ENCODE measurements at regions not wholly inside any gene's neighbourhood (a gene's known extent, or its start where the extent isn't known, plus 50 kb on each side); places are given as distances from the start of the nearest gene placed in this dataset.

DNA sequence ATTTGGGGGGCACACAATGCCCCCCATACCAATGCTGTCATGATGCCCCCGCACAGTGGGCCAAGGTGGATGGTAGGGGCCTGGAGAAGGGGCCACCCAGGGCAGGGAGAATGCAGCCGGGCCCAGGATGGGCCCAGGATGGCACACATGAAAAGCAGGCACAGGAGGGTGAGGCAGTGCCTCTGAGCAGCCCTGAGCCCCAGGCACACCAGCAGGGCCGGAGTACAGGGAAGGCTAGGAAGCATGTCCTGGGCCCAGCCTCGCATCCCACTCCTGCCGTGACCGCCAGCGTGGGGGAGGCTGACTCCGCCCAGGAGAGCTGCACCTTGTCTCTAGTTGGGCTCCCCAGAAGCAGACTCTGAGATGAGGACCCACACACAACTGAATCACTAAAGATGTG lies 59.3 kb upstream of the TMEM72 start:
- Histone ChIP-seq H3K4me1 (ENCODE audit: control insufficient read depth, insufficient read depth, low read depth, low read length) (peaks cover 10% of the 10 kb centered on the region), H4K91ac (ENCODE audit: low read length) (no peak overlapping the region), H3K36me3 (ENCODE audit: control insufficient read depth in 1 of 2, insufficient read depth in 2 of 2, low read depth in 1 of 2, low read length in 2 of 2) (no peaks in the 10 kb centered on the region), H3K79me1 (replicated peaks; ENCODE audit: low read length, poor library complexity, severe bottlenecking) (no peaks in the 10 kb centered on the region), H3K27me3 (ENCODE audit: control insufficient read depth in 1 of 2, insufficient read depth in 1 of 2, low read length in 2 of 2) (no peaks in the 10 kb centered on the region), H3K9ac (ENCODE audit: low read length) (no peak overlapping the region), H4K8ac (ENCODE audit: low read length) (no peak overlapping the region), H2BK120ac (ENCODE audit: low read depth, low read length) (no peak overlapping the region), H2BK12ac (ENCODE audit: low read length in 2 of 2) (no peak overlapping the region), H3K4ac (ENCODE audit: low read depth in 1 of 2, low read length in 2 of 2) (no peak overlapping the region), H3K27ac (ENCODE audit: low read length, poor library complexity, severe bottlenecking) (no peak overlapping the region), H3K4me2 (ENCODE audit: low read length, poor library complexity, severe bottlenecking) (no peak overlapping the region), H3K14ac (ENCODE audit: low read length in 2 of 2) (no peak overlapping the region), H2BK5ac (ENCODE audit: low read depth, low read length, poor library complexity, severe bottlenecking) (no peak overlapping the region), H3K23ac (ENCODE audit: low read length in 2 of 2) (no peak overlapping the region), H3K18ac (ENCODE audit: low read depth in 1 of 2, low read length in 2 of 2) (no peak overlapping the region), H2AK5ac (ENCODE audit: low read length, severe bottlenecking) (no peak overlapping the region), H3K4me3 (ENCODE audit: insufficient read depth in 1 of 2, low read depth in 1 of 2, low read length in 2 of 2) (no peak overlapping the region), H2AFZ (ENCODE audit: low read depth, low read length) (no peak overlapping the region), H3K9me3 (ENCODE audit: control insufficient read depth, low read length) (peaks cover 15% of the 10 kb centered on the region), H2BK15ac (ENCODE audit: low read depth, poor library complexity, severe bottlenecking) (no peak overlapping the region)
- WGBS, result 92% methylated on average over 7 of the region's 8 CpGs
- no peak for DNase-seq

- WGBS, result 78% methylated on average over 1 of the region's 1 CpG
- Histone ChIP-seq H2BK120ac (ENCODE audit: low read depth, low read length) (no peak overlapping the region), H3K23ac (ENCODE audit: low read length in 2 of 2) (no peak overlapping the region), H3K4me3 (ENCODE audit: insufficient read depth in 1 of 2, low read depth in 1 of 2, low read length in 2 of 2) (no peak overlapping the region), H3K9ac (ENCODE audit: low read length) (no peak overlapping the region), H2BK5ac (ENCODE audit: low read depth, low read length, poor library complexity, severe bottlenecking) (no peak overlapping the region), H3K79me1 (replicated peaks; ENCODE audit: low read length, poor library complexity, severe bottlenecking) (no peaks in the 10 kb centered on the region), H4K91ac (ENCODE audit: low read length) (no peak overlapping the region), H3K27me3 (ENCODE audit: control insufficient read depth in 1 of 2, insufficient read depth in 1 of 2, low read length in 2 of 2) (no peaks in the 10 kb centered on the region), H3K4me2 (ENCODE audit: low read length, poor library complexity, severe bottlenecking) (no peak overlapping the region), H4K8ac (ENCODE audit: low read length) (no peak overlapping the region), H3K4ac (ENCODE audit: low read depth in 1 of 2, low read length in 2 of 2) (no peak overlapping the region), H3K36me3 (ENCODE audit: control insufficient read depth in 1 of 2, insufficient read depth in 2 of 2, low read depth in 1 of 2, low read length in 2 of 2) (no peaks in the 10 kb centered on the region), H3K18ac (ENCODE audit: low read depth in 1 of 2, low read length in 2 of 2) (no peak overlapping the region), H3K4me1 (ENCODE audit: control insufficient read depth, insufficient read depth, low read depth, low read length) (peaks cover 16% of the 10 kb centered on the region), H2AFZ (ENCODE audit: low read depth, low read length) (no peak overlapping the region), H3K14ac (ENCODE audit: low read length in 2 of 2) (no peak overlapping the region), H2BK15ac (ENCODE audit: low read depth, poor library complexity, severe bottlenecking) (no peak overlapping the region), H2BK12ac (ENCODE audit: low read length in 2 of 2) (no peak overlapping the region), H3K9me3 (ENCODE audit: control insufficient read depth, low read length) (peaks cover 12% of the 10 kb centered on the region), H2AK5ac (ENCODE audit: low read length, severe bottlenecking) (peak overlapping the region; percentile 38), H3K27ac (ENCODE audit: low read length, poor library complexity, severe bottlenecking) (no peak overlapping the region)
- no peak for DNase-seq
Measured at GRCh38 chr10:44853148-44853734, 57.9 kb upstream of the TMEM72 start.

DNA sequence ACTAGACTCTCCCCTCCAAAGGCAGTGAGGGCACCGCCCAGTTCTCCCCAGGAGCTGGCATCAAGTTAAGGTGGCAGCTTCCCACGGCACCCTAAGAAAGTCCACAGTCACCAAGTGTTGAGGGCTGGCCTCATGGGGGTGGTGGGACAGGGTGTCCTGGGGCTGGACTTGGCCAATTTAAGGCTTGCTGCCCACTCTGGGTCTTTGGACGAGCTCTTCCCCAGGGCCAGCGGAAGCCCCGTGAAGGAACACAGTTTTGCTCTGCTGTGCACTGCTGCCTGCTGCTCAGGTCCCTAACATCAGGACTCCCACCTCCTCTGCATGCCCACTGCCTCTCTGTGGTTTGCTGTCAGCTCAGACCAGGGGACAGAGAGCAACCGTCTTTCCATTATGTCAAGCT lies 57.3 kb upstream of the TMEM72 start:
- WGBS, result 93% methylated on average over 5 of the region's 6 CpGs
- Histone ChIP-seq H3K27ac (ENCODE audit: low read length, poor library complexity, severe bottlenecking) (no peak overlapping the region), H3K79me1 (replicated peaks; ENCODE audit: low read length, poor library complexity, severe bottlenecking) (no peaks in the 10 kb centered on the region), H3K4ac (ENCODE audit: low read depth in 1 of 2, low read length in 2 of 2) (no peak overlapping the region), H2AFZ (ENCODE audit: low read depth, low read length) (no peak overlapping the region), H2AK5ac (ENCODE audit: low read length, severe bottlenecking) (peak overlapping the region; percentile 38), H3K23ac (ENCODE audit: low read length in 2 of 2) (no peak overlapping the region), H3K4me2 (ENCODE audit: low read length, poor library complexity, severe bottlenecking) (no peak overlapping the region), H2BK120ac (ENCODE audit: low read depth, low read length) (no peak overlapping the region), H3K27me3 (ENCODE audit: control insufficient read depth in 1 of 2, insufficient read depth in 1 of 2, low read length in 2 of 2) (no peaks in the 10 kb centered on the region), H4K91ac (ENCODE audit: low read length) (no peak overlapping the region), H3K18ac (ENCODE audit: low read depth in 1 of 2, low read length in 2 of 2) (no peak overlapping the region), H3K4me3 (ENCODE audit: insufficient read depth in 1 of 2, low read depth in 1 of 2, low read length in 2 of 2) (no peak overlapping the region), H3K4me1 (ENCODE audit: control insufficient read depth, insufficient read depth, low read depth, low read length) (peaks cover 19% of the 10 kb centered on the region), H3K9me3 (ENCODE audit: control insufficient read depth, low read length) (peaks cover 6% of the 10 kb centered on the region), H3K14ac (ENCODE audit: low read length in 2 of 2) (no peak overlapping the region), H2BK5ac (ENCODE audit: low read depth, low read length, poor library complexity, severe bottlenecking) (no peak overlapping the region), H2BK12ac (ENCODE audit: low read length in 2 of 2) (no peak overlapping the region), H3K36me3 (ENCODE audit: control insufficient read depth in 1 of 2, insufficient read depth in 2 of 2, low read depth in 1 of 2, low read length in 2 of 2) (no peaks in the 10 kb centered on the region), H3K9ac (ENCODE audit: low read length) (no peak overlapping the region), H4K8ac (ENCODE audit: low read length) (no peak overlapping the region), H2BK15ac (ENCODE audit: low read depth, poor library complexity, severe bottlenecking) (no peak overlapping the region)
- no peak for DNase-seq

DNA sequence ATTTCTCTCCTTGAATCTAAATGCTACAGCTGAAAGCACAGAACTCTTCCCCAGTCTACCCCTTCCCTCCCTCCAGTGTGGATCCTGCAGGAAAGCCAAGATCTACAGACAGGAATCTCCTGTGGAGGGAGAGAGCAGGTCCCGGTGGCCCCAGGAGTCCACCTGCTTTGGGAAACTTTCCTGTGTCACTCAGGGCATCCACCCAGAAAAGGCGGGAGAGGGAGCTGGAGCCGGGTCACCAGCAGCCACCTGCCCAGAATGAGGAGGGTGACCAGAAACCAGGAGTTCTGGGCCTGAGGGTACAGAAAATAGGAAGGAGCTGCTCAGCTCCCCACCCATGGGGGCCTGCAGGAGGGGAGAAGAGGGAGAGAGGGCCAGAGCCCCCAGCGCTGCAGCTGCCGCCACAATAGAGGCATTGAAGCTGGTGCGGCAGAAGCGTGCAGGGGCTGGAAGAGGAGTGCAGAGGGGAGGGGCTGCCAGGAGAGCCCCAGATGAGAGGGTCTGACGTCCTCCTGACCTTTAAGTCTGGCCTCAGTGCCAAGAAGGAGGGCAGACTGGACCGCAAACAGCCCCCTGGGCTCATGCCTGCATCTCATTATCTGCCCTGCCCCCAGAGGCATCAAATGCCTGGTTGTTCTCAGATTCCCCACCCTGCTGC lies 56.3 kb upstream of the TMEM72 start:
- H3K27me3 ChIP-seq (ENCODE audit: control insufficient read depth in 1 of 2, insufficient read depth in 1 of 2, low read length in 2 of 2), result no peaks in the 10 kb centered on the region
- peaks cover 19% of the 10 kb centered on the region for H3K4me1 ChIP-seq (ENCODE audit: control insufficient read depth, insufficient read depth, low read depth, low read length)
- no peak overlapping the region for H3K4me3 ChIP-seq (ENCODE audit: insufficient read depth in 1 of 2, low read depth in 1 of 2, low read length in 2 of 2)
- H2BK5ac ChIP-seq (ENCODE audit: low read depth, low read length, poor library complexity, severe bottlenecking), result no peak overlapping the region
- no peaks in the 10 kb centered on the region for H3K79me1 ChIP-seq (replicated peaks; ENCODE audit: low read length, poor library complexity, severe bottlenecking)
- no peak overlapping the region for H4K8ac ChIP-seq (ENCODE audit: low read length)
- H2AFZ ChIP-seq (ENCODE audit: low read depth, low read length), result no peak overlapping the region
- no peak overlapping the region for H3K4ac ChIP-seq (ENCODE audit: low read depth in 1 of 2, low read length in 2 of 2)
- no peak overlapping the region for H4K91ac ChIP-seq (ENCODE audit: low read length)
- no peak overlapping the region for H2AK5ac ChIP-seq (ENCODE audit: low read length, severe bottlenecking)
- H2BK12ac ChIP-seq (ENCODE audit: low read length in 2 of 2), result no peak overlapping the region
- no peaks in the 10 kb centered on the region for H3K36me3 ChIP-seq (ENCODE audit: control insufficient read depth in 1 of 2, insufficient read depth in 2 of 2, low read depth in 1 of 2, low read length in 2 of 2)
- no peak overlapping the region for H3K23ac ChIP-seq (ENCODE audit: low read length in 2 of 2)
- H3K14ac ChIP-seq (ENCODE audit: low read length in 2 of 2), result no peak overlapping the region
- H3K9ac ChIP-seq (ENCODE audit: low read length), result no peak overlapping the region
- no peaks in the 10 kb centered on the region for H3K9me3 ChIP-seq (ENCODE audit: control insufficient read depth, low read length)
- H3K27ac ChIP-seq (ENCODE audit: low read length, poor library complexity, severe bottlenecking), result no peak overlapping the region
- H3K18ac ChIP-seq (ENCODE audit: low read depth in 1 of 2, low read length in 2 of 2), result no peak overlapping the region
- no peak overlapping the region for H3K4me2 ChIP-seq (ENCODE audit: low read length, poor library complexity, severe bottlenecking)
- 76% methylated on average over 9 of the region's 9 CpGs for WGBS
- H2BK120ac ChIP-seq (ENCODE audit: low read depth, low read length), result no peak overlapping the region
- no peak overlapping the region for H2BK15ac ChIP-seq (ENCODE audit: low read depth, poor library complexity, severe bottlenecking)
- no peak for DNase-seq

Data from mesenchymal stem cell (in vitro differentiated cells and primary cell).